ENCODE measurements at regions not wholly inside any gene's neighbourhood (a gene's known extent, or its start where the extent isn't known, plus 50 kb on each side); places are given as distances from the start of the nearest gene placed in this dataset.

DNA sequence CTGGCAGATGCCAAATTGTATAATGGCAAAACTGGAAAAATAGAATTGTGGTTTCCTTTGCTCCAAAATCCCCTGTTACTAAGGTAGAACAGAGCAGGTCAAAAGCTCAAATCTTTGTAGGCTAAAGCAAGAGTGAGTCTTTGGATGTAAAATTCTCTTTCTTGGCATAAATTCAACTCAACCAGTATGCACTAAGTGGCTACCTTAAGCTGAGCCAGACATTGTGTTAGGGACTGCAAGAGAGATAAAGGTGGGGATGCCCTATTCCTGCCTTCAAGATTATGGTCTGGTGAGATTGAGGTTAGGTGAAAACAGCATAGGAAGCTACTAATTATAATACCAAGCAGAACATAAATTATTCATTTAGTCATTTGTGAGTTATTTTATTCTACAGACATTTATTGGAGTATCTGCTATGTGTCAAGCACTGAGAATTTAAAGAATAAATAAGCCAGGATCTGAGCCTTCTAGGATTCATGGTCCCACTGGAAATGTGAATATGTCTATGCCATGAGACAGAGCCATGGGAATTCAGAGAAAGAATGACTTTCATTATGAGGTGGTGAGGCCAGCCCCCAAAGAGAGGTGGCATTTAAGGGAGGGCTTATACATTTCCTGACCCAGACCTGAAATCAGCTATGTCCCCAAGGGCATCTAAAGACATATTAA lies 198.0 kb upstream of the NCKAP5 start:
- no peak for TF ChIP-seq BCL11A (IDR thresholded peaks at IDR 0.05; ENCODE audit: low read depth in 2 of 2, low read length in 2 of 2)
- TF ChIP-seq SAP30 (IDR thresholded peaks at IDR 0.05; ENCODE audit: insufficient read depth, insufficient replicate concordance, low read length), result no peak
- TF ChIP-seq POU5F1 (IDR thresholded peaks at IDR 0.05; ENCODE audit: low read depth, low read length), result no peak
- no peak for TF ChIP-seq SIRT6 (IDR thresholded peaks at IDR 0.05; ENCODE audit: low read length)
- no peak for TF ChIP-seq CHD2 (IDR thresholded peaks at IDR 0.05; ENCODE audit: low read length)
- no peak for TF ChIP-seq RAD21 (IDR thresholded peaks at IDR 0.05 in 1 of 2, conservative IDR thresholded peaks at IDR 0.05 in 1 of 2; ENCODE audit: low read depth in 2 of 2, low read length in 2 of 2)
- TF ChIP-seq HDAC6 (IDR thresholded peaks at IDR 0.05; ENCODE audit: low read depth, low read length), result no peak
- TF ChIP-seq HDAC2 (IDR thresholded peaks at IDR 0.05; ENCODE audit: borderline replicate concordance in 1 of 2, low read depth in 2 of 2, low read length in 2 of 2), result no peak
- TF ChIP-seq, protein P1, sequence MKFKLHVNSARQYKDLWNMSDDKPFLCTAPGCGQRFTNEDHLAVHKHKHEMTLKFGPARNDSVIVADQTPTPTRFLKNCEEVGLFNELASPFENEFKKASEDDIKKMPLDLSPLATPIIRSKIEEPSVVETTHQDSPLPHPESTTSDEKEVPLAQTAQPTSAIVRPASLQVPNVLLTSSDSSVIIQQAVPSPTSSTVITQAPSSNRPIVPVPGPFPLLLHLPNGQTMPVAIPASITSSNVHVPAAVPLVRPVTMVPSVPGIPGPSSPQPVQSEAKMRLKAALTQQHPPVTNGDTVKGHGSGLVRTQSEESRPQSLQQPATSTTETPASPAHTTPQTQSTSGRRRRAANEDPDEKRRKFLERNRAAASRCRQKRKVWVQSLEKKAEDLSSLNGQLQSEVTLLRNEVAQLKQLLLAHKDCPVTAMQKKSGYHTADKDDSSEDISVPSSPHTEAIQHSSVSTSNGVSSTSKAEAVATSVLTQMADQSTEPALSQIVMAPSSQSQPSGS (IDR thresholded peaks at IDR 0.05; ENCODE audit: low read length), result no peak
- H4K91ac ChIP-seq (replicated peaks; ENCODE audit: insufficient read length, low read length), result no peak overlapping the region
- no peaks in the 10 kb centered on the region for H3K9me3 ChIP-seq (ENCODE audit: insufficient read depth in 2 of 2, low read depth in 1 of 2, low read length in 1 of 2)
- H4K8ac ChIP-seq (ENCODE audit: extremely low read depth, insufficient read depth, low read length), result no peak overlapping the region
- no peak overlapping the region for H3K18ac ChIP-seq (ENCODE audit: extremely low read depth, low read length)
- no peak for FAIRE-seq
- no peak overlapping the region for H3K4me3 ChIP-seq (ENCODE audit: extremely low read depth in 1 of 4, insufficient read depth in 2 of 4, low read depth in 3 of 4, low read length in 4 of 4)
- H3K36me3 ChIP-seq (ENCODE audit: control insufficient read depth in 2 of 4, insufficient read depth in 4 of 4, low read length in 3 of 4), result no peaks in the 10 kb centered on the region
- H3K79me2 ChIP-seq (ENCODE audit: control insufficient read depth in 1 of 2, insufficient read depth in 2 of 2, low read length in 2 of 2), result no peaks in the 10 kb centered on the region
- H2BK120ac ChIP-seq (replicated peaks; ENCODE audit: low read depth, low read length), result no peak overlapping the region
- no peak overlapping the region for H2BK20ac ChIP-seq (ENCODE audit: low read length)
- H3K9ac ChIP-seq (replicated peaks in 1 of 4; ENCODE audit: extremely low read depth in 1 of 4, low read depth in 3 of 4, low read length in 3 of 4), result no peak overlapping the region
- no peak overlapping the region for H3K4me2 ChIP-seq (ENCODE audit: insufficient read depth in 1 of 2, low read depth in 2 of 2, low read length in 2 of 2)
- no peak overlapping the region for H2BK12ac ChIP-seq (ENCODE audit: low read depth, low read length)
- no peaks in the 10 kb centered on the region for H3K4me1 ChIP-seq (replicated peaks in 1 of 4; ENCODE audit: control insufficient read depth in 3 of 4, insufficient read depth in 4 of 4, low read length in 3 of 4)
- H3K27me3 ChIP-seq (replicated peaks in 1 of 4; ENCODE audit: control insufficient read depth in 3 of 4, extremely low read depth in 1 of 4, insufficient read depth in 3 of 4, low read length in 3 of 4), result no peaks in the 10 kb centered on the region; a peak in 1 of 7 replicates
- H2AFZ ChIP-seq (ENCODE audit: low read length), result no peak overlapping the region
- no peak overlapping the region for H3K14ac ChIP-seq (ENCODE audit: insufficient read length)
- no peak overlapping the region for H4K5ac ChIP-seq (ENCODE audit: insufficient read length, low read depth, low read length)
- ChIA-PET CTCF (ENCODE audit: partially characterized antibody) (interaction anchor here (0.6 to 1.6 kb wide), 4 partner anchors 14 to 325 kb away, joined by 3 to 5 read pairs (median 4); no protein-coding TSS in a partner anchor), POLR2A (ENCODE audit: partially characterized antibody) (no interaction called here)
- H2BK15ac ChIP-seq (ENCODE audit: low read length), result no peak overlapping the region
- no peak overlapping the region for H2BK5ac ChIP-seq (ENCODE audit: low read depth, low read length)
- no peak overlapping the region for H3K56ac ChIP-seq (replicated peaks; ENCODE audit: insufficient read length, low read depth, low read length)
- no peak for DNase-seq (ENCODE audit: low read depth in 1 of 2, low spot score in 2 of 2)
- H3K23ac ChIP-seq (ENCODE audit: insufficient read length), result no peak overlapping the region
- no peak overlapping the region for H3K4ac ChIP-seq (replicated peaks; ENCODE audit: insufficient read length, low read depth, low read length)
- H3K79me1 ChIP-seq (ENCODE audit: low read depth, low read length), result no peaks in the 10 kb centered on the region
- H2AK5ac ChIP-seq (ENCODE audit: low read depth, low read length), result no peak overlapping the region
- H4K20me1 ChIP-seq (replicated peaks in 1 of 2; ENCODE audit: control insufficient read depth in 1 of 2, insufficient read depth in 2 of 2, low read length in 2 of 2), result no peaks in the 10 kb centered on the region
- no peak overlapping the region for H3K27ac ChIP-seq (ENCODE audit: low read depth, low read length)
- no peaks in the 10 kb centered on the region for H3K23me2 ChIP-seq (ENCODE audit: low read depth, low read length)

Data from H1 (cell line).